ENCODE measurements at regions not wholly inside any gene's neighbourhood (a gene's known extent, or its start where the extent isn't known, plus 50 kb on each side); places are given as distances from the start of the nearest gene placed in this dataset.

GRCh38 chr5:93273176-93273575, 307.8 kb downstream of the NR2F1-AS1 start:
- no peak for DNase-seq

GRCh38 chr5:93272108-93272507, 308.9 kb downstream of the NR2F1-AS1 start:
- no peak for DNase-seq

GRCh38 chr5:93267736-93268135, 313.3 kb downstream of the NR2F1-AS1 start:
- DNase-seq: no peak

- DNase-seq: no peak
Measured at GRCh38 chr5:93267276-93267675, 313.7 kb downstream of the NR2F1-AS1 start.

- DNase-seq: no peak
Measured at GRCh38 chr5:93257616-93258015, 323.4 kb downstream of the NR2F1-AS1 start.

- no peak for DNase-seq
Measured at GRCh38 chr5:93255796-93256195, 325.2 kb downstream of the NR2F1-AS1 start.

GRCh38 chr5:93252165-93252564, 328.9 kb downstream of the NR2F1-AS1 start:
- no peak for DNase-seq

- no peak for DNase-seq
Measured at GRCh38 chr5:93251347-93251746, 329.7 kb downstream of the NR2F1-AS1 start.

- DNase-seq: no peak
Measured at GRCh38 chr5:93250424-93250823, 330.6 kb downstream of the NR2F1-AS1 start.

GRCh38 chr5:93249651-93250289, 331.2 kb downstream of the NR2F1-AS1 start:
- no peak for DNase-seq

GRCh38 chr5:93247105-93247504, 333.9 kb downstream of the NR2F1-AS1 start:
- no peak for DNase-seq

- DNase-seq: no peak
Measured at GRCh38 chr5:93246090-93246855, 334.7 kb downstream of the NR2F1-AS1 start.

- DNase-seq: no peak
Measured at GRCh38 chr5:93245226-93245625, 335.8 kb downstream of the NR2F1-AS1 start.

GRCh38 chr5:93243481-93243880, 337.5 kb downstream of the NR2F1-AS1 start:
- no peak for DNase-seq

GRCh38 chr5:93240228-93240834, 340.7 kb downstream of the NR2F1-AS1 start:
- DNase-seq: no peak

- no peak for DNase-seq
Measured at GRCh38 chr5:93236807-93237421, 344.1 kb downstream of the NR2F1-AS1 start.

GRCh38 chr5:93235761-93236160, 345.3 kb downstream of the NR2F1-AS1 start:
- DNase-seq: no peak

- DNase-seq: no peak
Measured at GRCh38 chr5:93226202-93226735, 354.8 kb downstream of the NR2F1-AS1 start.

- no peak for DNase-seq
Measured at GRCh38 chr5:93225748-93226147, 355.3 kb downstream of the NR2F1-AS1 start.

GRCh38 chr5:93224624-93225023, 356.4 kb downstream of the NR2F1-AS1 start:
- DNase-seq: no peak

GRCh38 chr5:93221773-93222172, 359.2 kb downstream of the NR2F1-AS1 start:
- DNase-seq: no peak

- DNase-seq: no peak
Measured at GRCh38 chr5:93220431-93220830, 360.6 kb downstream of the NR2F1-AS1 start.

GRCh38 chr5:93219641-93220145, 361.3 kb downstream of the NR2F1-AS1 start:
- no peak for DNase-seq

Measured in inflammatory macrophage (primary cell).